ENCODE measurements at regions not wholly inside any gene's neighbourhood (a gene's known extent, or its start where the extent isn't known, plus 50 kb on each side); places are given as distances from the start of the nearest gene placed in this dataset.

GRCh38 chr2:240229005-240229404 lies 88.5 kb upstream of the OTOS start:
- TF ChIP-seq CTCF (IDR thresholded peaks at IDR 0.05): no peak
- TF ChIP-seq POLR2A (IDR thresholded peaks at IDR 0.05): no peak
